EH (cell line): ENCODE measurements at regions not wholly inside any gene's neighbourhood (a gene's known extent, or its start where the extent isn't known, plus 50 kb on each side); places are given as distances from the start of the nearest gene placed in this dataset.

Source experiments
- DNase-seq: peaks from one replicate; pipeline ENCODE4 v3.0.0-alpha.2; 2015; ENCODE audit warnings: low read depth

DNA sequence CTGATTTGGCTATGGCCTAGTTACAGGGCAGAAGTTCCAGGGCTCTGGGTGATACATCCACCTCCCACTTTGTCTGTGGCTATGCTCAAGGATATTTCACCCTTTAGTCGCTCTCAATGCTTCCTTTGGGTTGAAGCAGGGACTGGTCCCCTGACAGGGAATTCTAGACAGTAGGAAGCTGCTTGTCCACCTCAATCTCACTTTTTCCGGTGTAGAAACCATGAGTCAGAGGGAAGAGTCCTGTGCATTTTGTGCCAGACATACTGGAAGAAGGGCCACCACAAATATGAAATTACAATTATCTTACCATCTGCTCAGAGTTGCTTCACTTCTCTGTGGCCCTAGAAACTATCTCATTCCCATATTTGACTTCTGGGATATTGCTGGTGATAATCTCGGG is 413.7 kb upstream of the FAT3 start:
- no peak for DNase-seq

DNA sequence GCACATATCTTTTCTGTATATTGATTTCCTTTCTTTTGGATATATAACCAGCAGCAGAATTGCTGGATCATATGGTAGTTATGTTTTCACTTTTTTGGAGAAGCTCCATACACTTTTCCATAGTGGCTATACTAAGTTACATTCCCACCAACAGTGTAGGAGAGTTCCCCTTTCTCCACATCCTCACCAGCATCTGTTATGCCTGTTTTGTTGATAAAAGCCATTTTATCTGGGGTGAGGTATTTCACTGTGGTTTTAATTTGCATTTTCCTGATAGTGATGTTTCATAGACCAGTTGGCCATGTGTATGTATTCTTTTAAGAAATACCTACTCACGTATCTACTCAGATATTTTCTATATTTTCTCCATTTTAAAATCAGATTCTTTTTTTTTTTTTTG is 419.3 kb upstream of the FAT3 start:
- DNase-seq, result no peak

DNA sequence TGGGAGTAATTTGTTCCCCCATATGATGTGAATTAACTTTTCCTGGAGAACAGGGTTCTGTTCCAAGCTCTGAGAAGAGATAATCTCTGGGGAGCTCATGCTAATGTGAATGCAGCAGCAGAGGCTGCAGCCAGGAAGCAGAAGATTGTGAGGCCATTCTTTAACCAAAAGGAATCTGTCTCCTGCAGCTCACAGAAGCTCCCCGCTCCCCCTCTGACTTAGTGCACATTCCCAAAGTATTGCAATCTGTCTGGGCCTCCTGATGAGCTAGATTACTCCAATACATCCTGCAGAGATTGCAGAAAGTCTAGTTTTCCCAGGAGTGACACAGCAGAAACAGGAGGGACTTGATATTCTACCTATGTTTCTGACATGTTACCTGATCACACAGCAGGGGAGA is 420.6 kb upstream of the FAT3 start:
- DNase-seq, result no peak

DNA sequence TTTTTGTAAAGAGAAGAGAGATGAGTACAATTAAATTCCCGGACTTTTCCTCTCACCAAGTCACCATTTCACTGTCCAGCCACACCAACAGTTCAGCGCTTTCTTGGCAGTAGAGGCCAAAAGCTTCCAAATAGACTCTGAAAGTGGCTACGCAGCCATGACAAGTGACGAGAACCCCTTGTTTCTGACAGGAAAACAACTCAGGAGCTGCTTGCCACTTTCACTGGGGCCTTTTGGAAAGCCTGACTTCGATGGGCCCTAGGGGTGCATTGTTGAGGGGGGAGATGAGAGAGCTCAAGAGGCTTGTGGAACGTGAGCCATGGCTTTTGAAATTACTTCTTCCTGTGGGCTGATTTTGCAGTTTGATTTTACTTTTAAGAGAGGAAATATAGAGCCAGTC is 422.1 kb upstream of the FAT3 start:
- DNase-seq, result no peak

DNA sequence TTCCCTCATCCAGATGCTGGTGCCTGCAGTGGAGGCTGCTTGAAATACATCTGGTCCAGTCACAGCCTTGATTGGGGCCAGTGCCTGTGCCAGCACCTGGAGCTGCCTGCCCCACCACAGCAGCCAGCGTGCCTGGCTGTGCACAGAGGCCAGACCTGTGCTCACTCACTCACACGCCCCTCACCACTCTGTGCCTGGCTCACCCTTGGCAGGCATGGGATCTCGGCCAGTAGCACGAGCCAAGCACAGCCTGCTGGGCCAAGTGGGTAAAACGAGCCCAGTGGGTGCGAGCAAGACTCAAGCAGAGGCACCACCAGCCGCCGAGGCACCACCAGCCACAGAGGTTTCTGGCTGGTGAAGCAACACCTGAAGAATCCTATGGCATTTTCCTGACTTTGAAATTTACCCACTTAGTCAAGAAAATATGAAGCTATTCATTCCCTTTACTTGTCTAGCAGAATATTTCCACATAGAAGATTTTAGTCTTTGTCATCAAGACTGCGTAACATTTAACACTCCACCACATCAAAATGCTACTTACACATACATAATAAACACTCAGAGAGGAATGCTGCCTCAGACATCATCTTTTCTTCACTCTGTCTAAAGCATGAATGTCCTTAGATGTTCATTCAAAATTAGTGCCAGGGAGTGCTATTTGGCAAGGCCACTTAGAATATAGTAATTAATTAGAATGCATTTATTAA is 424.3 kb upstream of the FAT3 start:
- no peak for DNase-seq

DNA sequence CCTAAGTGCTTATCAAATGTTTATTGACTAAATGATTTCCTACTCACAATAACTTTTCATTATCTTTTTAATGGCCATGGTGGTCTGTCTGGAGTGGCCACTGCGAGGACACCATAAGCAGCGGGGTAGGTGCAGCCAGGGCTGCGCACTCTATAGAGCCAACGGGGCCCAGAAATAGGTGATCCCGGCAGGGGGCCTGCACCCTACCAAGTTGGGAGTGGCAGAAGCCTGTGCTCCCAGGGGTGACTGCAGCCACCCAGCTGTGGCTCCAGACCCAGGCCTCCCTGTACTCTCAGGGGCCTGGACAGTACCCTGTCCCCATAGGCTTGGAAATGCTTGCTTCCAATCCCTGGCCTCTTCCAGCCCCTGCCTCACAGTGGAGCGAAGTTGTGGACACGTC is 426.4 kb upstream of the FAT3 start:
- DNase-seq, result no peak

DNA sequence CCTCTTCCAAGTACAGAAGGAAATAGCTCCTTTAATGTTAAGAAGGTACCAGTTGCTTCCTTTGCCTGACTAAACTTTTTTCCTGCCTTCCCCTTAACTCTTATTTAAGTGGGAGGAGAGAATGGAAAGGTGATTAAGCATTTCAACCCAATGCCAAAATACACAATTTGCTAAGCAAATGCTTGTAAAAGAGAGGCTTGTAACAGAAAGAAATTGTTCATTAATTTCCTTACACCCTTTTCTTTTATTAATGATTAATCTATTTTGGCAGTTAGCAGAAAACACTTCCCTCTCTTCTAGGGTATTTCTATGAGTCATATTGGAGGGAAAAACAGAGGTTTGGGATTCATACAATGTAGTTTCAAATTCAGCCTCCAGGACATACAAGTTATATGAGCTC is 427.6 kb upstream of the FAT3 start:
- no peak for DNase-seq

DNA sequence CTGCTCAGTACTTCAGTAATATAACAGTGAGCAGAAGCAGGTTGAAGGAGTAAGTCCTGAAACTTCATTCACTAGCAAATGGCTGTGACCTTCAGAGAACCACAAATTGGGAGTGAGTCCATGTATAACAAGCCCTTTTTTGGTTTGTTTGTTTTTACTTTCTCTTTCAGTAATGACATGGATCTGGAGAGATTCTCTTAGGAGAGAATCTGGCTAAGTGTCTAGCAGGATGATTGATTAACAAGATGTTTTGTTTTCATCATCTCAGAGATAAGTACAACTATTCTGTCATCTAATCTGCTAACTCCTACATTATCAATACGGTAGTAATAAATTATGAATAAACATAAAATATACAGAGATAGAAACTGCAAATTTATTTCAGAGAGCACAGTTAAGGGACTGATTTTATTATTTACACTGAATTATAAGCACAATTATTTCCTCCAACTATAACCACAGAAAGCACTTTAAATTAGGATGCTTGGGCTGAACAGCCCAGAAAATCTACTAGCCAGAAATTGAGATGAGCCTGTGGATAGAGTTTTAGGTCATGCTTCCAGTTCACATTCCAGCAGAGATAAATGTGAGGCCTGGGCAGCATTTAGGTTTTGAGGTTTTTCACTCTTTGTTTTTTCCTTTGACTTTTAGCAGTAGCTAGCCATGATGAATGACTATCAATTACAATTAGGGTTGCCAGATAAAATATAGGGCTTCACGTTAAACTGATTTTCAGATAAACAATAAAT is 429.3 kb upstream of the FAT3 start:
- no peak for DNase-seq

DNA sequence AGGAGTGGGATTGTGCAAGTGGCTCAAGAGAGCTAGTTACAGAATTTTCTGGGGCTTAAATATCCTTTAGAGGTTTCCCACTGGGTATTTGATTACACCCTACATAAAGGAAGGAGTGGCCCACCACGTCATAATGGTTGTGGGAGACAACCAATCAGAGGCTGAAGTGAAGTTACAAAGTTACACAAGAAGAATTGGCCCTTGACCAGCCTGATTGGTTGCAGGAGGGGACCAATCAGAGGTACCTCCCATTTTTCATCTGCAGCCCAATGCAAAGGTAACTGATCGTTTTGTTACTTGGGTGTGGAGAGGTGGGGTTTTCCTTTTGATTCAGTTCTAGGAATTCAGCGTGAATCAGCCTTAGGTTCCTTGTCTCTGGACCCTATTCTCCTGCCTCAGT is 430.5 kb upstream of the FAT3 start:
- DNase-seq, result no peak

DNA sequence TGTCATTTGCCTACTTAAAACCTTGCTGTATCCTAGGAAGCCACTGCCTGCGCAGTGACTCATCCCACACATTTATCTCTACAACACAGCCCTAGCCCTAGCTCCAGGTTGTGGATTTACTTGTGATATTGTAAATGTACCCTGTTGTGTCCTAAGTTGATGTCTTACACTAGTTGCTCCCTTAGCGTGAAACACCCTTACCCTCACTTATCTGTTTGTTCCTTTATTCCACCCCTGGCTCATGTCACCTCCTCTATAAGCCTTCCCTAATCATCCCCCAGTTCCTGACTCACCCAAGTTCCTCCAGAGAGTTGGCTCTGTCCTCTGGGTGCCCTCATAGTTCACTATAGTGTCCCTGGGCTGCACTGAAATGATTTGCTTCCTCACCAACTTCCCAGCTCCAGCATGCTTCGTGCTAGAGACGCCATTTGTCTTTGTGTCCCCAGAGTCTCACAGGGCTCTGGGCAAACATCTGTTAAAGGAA is 431.8 kb upstream of the FAT3 start:
- DNase-seq, result no peak

DNA sequence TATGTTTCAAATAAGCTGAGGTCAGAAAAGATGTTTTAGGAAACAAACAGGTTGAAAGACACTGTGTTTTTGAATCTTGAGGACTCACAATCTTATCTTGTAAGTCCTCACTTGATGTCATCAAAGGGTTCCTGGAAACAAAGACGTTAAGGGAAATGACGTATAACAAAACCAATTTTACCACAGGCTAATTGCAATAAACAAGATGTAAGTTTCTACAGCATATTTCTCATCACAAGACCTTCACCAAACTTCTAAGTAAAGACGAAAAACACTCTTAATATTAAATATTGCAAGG is 433.5 kb upstream of the FAT3 start:
- no peak for DNase-seq

DNA sequence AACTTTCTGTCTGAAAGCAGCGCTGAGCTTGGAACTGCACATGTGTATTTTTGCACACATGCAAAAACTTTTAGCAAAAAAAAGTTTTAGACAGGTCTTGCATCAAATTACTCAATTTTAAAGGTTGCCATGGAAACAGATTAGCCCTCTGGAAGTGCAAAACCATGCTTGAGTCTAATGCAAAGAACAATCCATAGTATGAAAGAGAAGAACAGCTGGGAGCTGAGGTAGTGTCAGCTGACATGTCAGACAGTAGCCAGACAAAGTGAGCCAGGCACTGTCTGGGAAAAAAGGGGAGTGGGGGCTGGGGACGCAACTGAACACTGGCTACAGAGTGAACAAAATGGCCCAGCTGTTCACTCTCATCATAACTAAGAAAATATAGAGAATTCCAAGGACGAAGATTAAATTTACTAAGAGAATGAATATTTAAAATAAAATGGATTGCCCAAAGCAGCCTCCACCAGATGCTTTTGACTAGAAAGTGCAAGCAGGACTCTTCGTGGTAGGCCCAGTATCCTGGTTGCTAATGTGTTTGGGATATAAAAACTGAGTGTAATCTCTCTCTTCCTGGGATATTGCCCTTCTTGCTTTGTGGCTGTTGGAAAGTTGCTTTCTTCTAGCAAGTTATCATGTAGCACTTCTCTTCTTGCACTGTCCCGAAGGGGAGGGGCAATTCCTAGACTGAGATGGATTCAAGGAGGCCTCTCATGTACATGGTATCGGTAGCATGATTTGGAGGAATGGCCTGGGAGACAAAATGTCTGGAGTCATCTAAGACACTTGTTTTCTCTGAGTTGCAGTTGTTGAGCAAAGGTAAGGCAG is 434.1 kb upstream of the FAT3 start:
- no peak for DNase-seq

DNA sequence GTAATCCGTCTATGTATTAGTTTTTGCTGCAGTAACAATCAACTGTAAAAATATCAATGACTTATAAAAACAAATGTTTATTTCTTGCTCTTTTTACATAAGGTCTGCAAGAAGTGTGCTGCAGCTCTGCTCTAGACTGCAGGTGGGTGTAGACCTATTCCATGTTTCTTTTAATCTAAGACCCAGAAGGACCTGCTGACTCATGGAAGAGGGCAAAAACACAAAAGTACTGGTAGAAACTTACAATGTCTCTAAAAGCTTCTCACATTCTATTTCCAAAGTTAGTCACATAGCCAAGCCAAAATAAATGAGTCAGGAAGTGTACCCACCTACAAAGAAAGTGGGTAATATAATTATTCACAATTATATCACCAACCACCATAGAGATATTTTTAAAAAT is 435.9 kb upstream of the FAT3 start:
- DNase-seq, result no peak

DNA sequence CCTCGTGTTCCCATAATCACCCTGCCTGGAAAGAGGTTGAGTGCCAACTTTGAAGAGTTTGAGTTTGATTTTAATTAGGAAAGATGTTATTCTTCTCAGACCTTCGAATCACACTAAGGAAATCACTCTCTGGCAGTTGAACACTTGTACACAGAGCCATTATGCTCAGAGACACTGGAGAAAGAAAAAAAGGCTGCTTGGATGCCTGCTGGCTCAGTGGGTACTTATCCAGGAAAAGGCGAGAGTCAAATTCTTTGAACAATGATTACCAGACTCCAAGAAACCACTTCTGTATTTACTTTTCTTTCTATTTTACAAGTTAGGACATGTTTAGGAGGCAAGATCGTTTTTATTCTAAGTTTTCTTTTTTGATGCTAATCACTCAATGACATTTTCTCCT is 438.5 kb upstream of the FAT3 start:
- no peak for DNase-seq

DNA sequence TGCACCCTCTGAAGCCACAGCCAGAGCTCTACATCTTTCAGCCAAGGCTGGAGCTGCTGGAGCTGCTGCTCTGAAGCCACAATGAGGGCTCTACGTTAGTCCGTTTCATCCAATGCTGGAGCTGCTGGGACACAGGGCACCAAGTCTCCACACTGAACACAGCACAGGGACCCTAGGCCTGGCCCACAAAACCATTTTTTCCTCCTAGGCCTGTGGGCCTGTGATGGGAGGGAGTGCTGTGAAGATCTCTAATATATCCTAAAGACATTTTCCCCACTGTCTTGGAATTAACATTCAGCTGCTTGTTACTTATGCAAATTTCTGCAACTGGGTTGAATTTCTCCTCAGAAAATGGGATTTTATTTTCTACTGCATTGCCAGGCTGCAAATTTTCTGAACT is 441.4 kb upstream of the FAT3 start:
- no peak for DNase-seq

DNA sequence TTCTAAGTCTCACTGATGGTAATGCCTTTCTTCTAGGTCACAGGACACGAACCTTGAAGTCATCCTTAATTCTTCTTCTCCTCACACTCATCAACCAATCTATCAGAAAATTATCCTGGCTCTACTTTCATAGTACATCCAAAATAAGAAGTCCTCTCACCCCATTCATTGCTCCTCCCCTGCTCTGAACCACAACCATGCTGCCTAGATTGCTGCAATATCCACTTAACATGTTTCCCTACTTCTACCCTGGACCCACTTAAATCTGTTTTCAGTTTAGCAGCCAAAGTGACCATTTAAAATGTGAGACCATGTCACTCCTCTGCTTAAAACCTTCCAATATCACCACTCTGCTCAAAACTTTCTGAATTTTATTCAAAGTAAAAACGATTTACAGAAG is 445.9 kb upstream of the FAT3 start:
- no peak for DNase-seq

DNA sequence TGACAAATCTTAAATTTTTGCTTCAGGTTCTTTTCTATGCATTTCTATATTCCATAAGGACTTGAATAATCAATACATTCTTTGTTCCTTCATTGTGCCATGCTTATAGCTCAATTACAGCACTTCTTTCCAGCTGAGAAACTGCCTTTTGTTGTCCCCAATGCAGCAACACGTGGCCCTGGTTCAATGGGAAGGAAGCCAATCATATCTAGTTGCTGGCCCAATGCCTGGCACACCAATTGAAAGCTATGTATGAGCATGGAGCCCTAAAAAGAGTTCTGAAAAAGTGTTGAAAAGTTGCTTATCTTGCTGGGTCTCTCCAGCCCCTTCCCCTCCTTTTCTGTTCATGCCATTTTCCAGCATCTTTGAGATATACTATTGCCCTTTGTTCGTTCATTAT is 448.0 kb upstream of the FAT3 start:
- DNase-seq, result no peak

DNA sequence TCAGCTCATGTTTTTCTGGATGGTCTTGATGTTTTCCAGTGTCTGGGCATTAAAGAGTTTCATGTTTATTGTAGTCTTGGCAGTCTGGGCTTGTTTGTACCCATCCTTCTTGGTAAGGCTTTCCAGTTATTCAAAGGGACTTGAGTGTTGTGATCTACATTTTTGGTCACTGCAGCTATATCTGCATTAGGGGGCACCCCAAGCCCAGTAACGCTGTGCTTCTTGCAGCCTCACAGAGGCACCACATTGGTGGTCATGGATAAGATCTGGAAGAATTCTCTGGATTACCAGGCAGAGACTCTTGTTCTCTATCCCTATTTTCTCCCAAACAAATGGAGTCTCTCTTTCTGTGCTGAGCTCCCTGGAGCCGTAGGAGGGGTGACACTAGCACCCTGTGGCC is 451.5 kb upstream of the FAT3 start:
- peak; percentile 26 for DNase-seq

DNA sequence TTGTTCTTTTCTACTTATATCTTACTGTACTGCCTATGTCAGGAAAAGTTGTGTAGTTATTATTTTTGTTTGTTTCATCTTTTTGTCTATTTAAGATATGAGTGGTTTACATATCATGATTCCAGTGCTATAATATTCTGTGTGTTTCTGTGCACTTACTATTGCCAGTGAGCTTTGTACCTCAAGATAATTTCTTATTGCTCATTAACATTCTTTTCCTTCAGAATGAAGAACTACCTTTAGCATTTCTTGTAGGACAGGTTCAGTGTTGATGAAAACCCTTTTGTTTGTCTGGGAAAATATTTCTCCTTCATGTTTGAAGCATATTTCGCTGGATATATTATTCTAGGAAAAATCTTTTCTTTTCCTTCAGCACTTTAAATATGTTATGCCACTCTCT is 452.7 kb upstream of the FAT3 start:
- DNase-seq, result no peak

DNA sequence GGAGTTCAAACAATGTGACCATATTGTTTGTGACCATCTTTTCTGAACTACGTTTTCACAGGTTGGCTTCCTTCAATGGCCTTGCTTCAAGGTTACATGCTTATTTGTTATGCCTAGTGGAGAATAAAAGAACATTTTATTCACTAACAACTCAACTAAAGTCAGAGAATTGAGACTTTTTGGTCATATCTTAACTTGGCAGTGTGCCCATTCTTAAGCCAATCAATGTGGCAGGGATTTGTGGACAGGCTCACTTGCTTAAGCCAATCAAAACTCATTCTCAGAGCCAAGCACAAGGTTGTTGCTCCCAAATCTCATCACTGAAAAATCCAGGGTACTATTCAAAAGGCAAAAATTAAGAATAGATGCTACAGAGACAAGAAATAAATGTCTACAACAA is 455.8 kb upstream of the FAT3 start:
- DNase-seq, result no peak

DNA sequence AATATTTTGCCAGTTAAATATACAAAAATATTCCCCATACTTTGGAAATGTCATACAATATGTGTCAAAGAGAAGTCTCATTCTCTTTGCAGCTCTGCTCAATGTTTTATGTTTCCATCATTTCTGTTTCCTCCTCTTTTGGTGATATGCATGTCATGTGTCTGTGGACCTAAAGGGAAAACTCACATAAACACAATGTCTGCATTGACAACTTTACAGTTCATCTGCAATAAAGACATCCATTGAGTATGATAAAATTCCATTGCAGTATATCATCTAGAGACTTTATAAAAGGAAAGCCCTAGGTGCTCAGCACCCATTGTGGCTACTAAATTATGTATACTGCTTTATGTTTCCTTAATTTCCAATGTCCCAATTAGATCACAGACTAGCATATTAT is 461.3 kb upstream of the FAT3 start:
- DNase-seq, result no peak

DNA sequence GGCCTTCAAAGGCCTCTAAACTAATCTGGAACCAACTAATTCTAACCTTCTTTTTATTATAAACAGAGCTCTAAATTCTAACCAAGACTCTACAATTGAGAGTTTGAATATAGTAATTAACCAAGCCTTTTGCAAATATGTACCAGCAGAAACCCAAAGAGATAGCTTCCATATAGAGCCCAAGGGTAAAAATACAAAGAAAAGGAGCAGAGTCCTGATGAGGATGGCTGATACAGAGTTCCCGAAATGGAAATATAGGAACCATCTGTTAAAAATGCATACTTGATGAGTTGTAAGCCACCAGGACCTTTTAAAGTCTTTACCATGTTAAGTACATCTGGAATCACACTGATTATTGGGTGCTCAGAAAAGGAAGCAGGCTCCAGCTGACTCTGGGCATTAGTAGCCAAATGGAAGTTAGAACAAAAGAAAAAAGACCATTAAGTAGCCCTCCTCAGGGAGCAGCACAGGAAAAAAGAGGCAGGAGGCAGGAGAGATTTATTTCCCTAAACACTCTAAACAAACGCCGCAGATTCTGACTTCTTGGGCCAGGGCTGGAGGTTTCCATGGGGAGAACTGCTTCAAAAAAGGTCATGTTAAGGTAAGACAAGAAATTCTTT is 463.1 kb upstream of the FAT3 start:
- DNase-seq, result no peak
